ENCODE measurements at regions not wholly inside any gene's neighbourhood (a gene's known extent, or its start where the extent isn't known, plus 50 kb on each side); places are given as distances from the start of the nearest gene placed in this dataset.
"Not testable (repeated sequence)": the region's sequence is repeated elsewhere in the genome, so short reads cannot be mapped to it uniquely, and the experiment has no call there.

GRCh38 chr16:22436823-22437652, 62.6 kb upstream of the CDR2 start:
- intact Hi-C loops (cut with micrococcal nuclease); H3K27me3 Mint-ChIP-seq (ENCODE audit: low read depth); H3K36me3 Mint-ChIP-seq (ENCODE audit: low read depth); H3K4me1 Mint-ChIP-seq (ENCODE audit: low read depth); H3K9me3 Mint-ChIP-seq; CTCF ChIA-PET: not testable (repeated sequence)
- DNase-seq, result peak; percentile 85
- peak overlapping the region; percentile 95 for H3K27ac Mint-ChIP-seq
- peak overlapping the region; percentile 89 for H3K4me3 Mint-ChIP-seq

- DNase-seq; CTCF ChIA-PET; intact Hi-C loops (cut with micrococcal nuclease); H3K4me1 Mint-ChIP-seq (ENCODE audit: low read depth); H3K9me3 Mint-ChIP-seq; H3K27me3 Mint-ChIP-seq (ENCODE audit: low read depth); H3K36me3 Mint-ChIP-seq (ENCODE audit: low read depth): not testable (repeated sequence)
- Mint-ChIP-seq H3K4me3 (peak overlapping the region; percentile 89), H3K27ac (peak overlapping the region; percentile 95)
Observed at GRCh38 chr16:22436326-22436822, 62.0 kb upstream of the CDR2 start.

GRCh38 chr16:22431314-22431713, 56.9 kb upstream of the CDR2 start:
- H3K4me1 Mint-ChIP-seq (ENCODE audit: low read depth); CTCF ChIA-PET; H3K9me3 Mint-ChIP-seq; H3K36me3 Mint-ChIP-seq (ENCODE audit: low read depth); DNase-seq; intact Hi-C loops (cut with micrococcal nuclease); H3K27ac Mint-ChIP-seq; H3K27me3 Mint-ChIP-seq (ENCODE audit: low read depth); H3K4me3 Mint-ChIP-seq: not testable (repeated sequence)

GRCh38 chr16:22428654-22429053, 54.2 kb upstream of the CDR2 start:
- intact Hi-C loops (cut with micrococcal nuclease), result no loop called here
- CTCF ChIA-PET, result no interaction called here
- Mint-ChIP-seq H3K4me3 (no peak overlapping the region), H3K4me1 (ENCODE audit: low read depth) (peaks cover 3% of the 10 kb centered on the region), H3K9me3 (no peaks in the 10 kb centered on the region), H3K27ac (no peak overlapping the region), H3K36me3 (ENCODE audit: low read depth) (peaks cover 10% of the 10 kb centered on the region), H3K27me3 (ENCODE audit: low read depth) (no peaks in the 10 kb centered on the region)
- DNase-seq, result no peak

- Mint-ChIP-seq H3K9me3 (no peaks in the 10 kb centered on the region), H3K36me3 (ENCODE audit: low read depth) (peaks cover 14% of the 10 kb centered on the region), H3K4me1 (ENCODE audit: low read depth) (peaks cover 3% of the 10 kb centered on the region), H3K27ac (no peak overlapping the region), H3K4me3 (no peak overlapping the region), H3K27me3 (ENCODE audit: low read depth) (no peaks in the 10 kb centered on the region)
- no peak for DNase-seq
- intact Hi-C loops (cut with micrococcal nuclease), result no loop called here
- CTCF ChIA-PET, result no interaction called here
Observed at GRCh38 chr16:22427556-22427955, 53.1 kb upstream of the CDR2 start.

GRCh38 chr16:22425847-22426246, 51.4 kb upstream of the CDR2 start:
- CTCF ChIA-PET, result no interaction called here
- H3K27ac Mint-ChIP-seq, result no peak overlapping the region
- H3K9me3 Mint-ChIP-seq, result no peaks in the 10 kb centered on the region
- peaks cover 3% of the 10 kb centered on the region for H3K4me1 Mint-ChIP-seq (ENCODE audit: low read depth)
- intact Hi-C loops (cut with micrococcal nuclease), result loop anchor here (2.0 kb wide), 1 partner anchor 45 kb away; no protein-coding TSS in a partner anchor
- peaks cover 20% of the 10 kb centered on the region for H3K36me3 Mint-ChIP-seq (ENCODE audit: low read depth)
- no peak for DNase-seq
- H3K27me3 Mint-ChIP-seq (ENCODE audit: low read depth), result no peaks in the 10 kb centered on the region
- no peak overlapping the region for H3K4me3 Mint-ChIP-seq

GRCh38 chr16:22425036-22425801, 50.8 kb upstream of the CDR2 start:
- DNase-seq, result no peak
- Mint-ChIP-seq H3K4me3 (no peak overlapping the region), H3K27me3 (ENCODE audit: low read depth) (no peaks in the 10 kb centered on the region), H3K9me3 (no peaks in the 10 kb centered on the region), H3K4me1 (ENCODE audit: low read depth) (peaks cover 3% of the 10 kb centered on the region), H3K27ac (no peak overlapping the region), H3K36me3 (ENCODE audit: low read depth) (peaks cover 20% of the 10 kb centered on the region)
- CTCF ChIA-PET, result no interaction called here
- intact Hi-C loops (cut with micrococcal nuclease), result loop anchor here (2.0 kb wide), 1 partner anchor 44 kb away; no protein-coding TSS in a partner anchor

- H3K27ac Mint-ChIP-seq, result no peak overlapping the region
- CTCF ChIA-PET, result no interaction called here
- no peak for DNase-seq
- H3K4me1 Mint-ChIP-seq (ENCODE audit: low read depth), result peaks cover 3% of the 10 kb centered on the region
- no peaks in the 10 kb centered on the region for H3K27me3 Mint-ChIP-seq (ENCODE audit: low read depth)
- peaks cover 20% of the 10 kb centered on the region for H3K36me3 Mint-ChIP-seq (ENCODE audit: low read depth)
- no peak overlapping the region for H3K4me3 Mint-ChIP-seq
- no peaks in the 10 kb centered on the region for H3K9me3 Mint-ChIP-seq
- intact Hi-C loops (cut with micrococcal nuclease), result loop anchor here (2.0 kb wide), 1 partner anchor 44 kb away; no protein-coding TSS in a partner anchor
Observed at GRCh38 chr16:22424161-22424937, 49.9 kb upstream of the CDR2 start.

Measured in activated naive CD4-positive, alpha-beta T cell treated with anti-CD3 and anti-CD28 coated beads for 36 hours (primary cell).